ENCODE measurements at regions not wholly inside any gene's neighbourhood (a gene's known extent, or its start where the extent isn't known, plus 50 kb on each side); places are given as distances from the start of the nearest gene placed in this dataset.

- Histone ChIP-seq H3K36me3 (ENCODE audit: control insufficient read depth in 4 of 4, insufficient read depth in 3 of 4, low read depth in 1 of 4, low read length in 3 of 4) (no peaks in the 10 kb centered on the region), H3K4me3 (ENCODE audit: low read depth in 1 of 3, low read length in 3 of 3) (no peak overlapping the region), H3K9me3 (ENCODE audit: control insufficient read depth in 4 of 4, low read length in 3 of 4) (no peaks in the 10 kb centered on the region), H3K4me1 (ENCODE audit: control insufficient read depth in 4 of 4, insufficient read depth in 4 of 4, low read length in 3 of 4) (peaks cover 0 to 9% (median 7%) of the 10 kb centered on the region in 4 donors), H3K27ac (ENCODE audit: low read depth in 1 of 2, low read length in 2 of 2) (peak overlapping the region; percentile 47 to 56), H3K9ac (ENCODE audit: low read depth in 1 of 2, low read length in 2 of 2) (no peak overlapping the region), H3K27me3 (ENCODE audit: control insufficient read depth in 4 of 4, insufficient read depth in 4 of 4, low read length in 3 of 4) (no peaks in the 10 kb centered on the region)
- WGBS = 58% methylated on average over 10 of the region's 10 CpGs
- TF ChIP-seq RXRA (IDR thresholded peaks at IDR 0.05) = no peak
- peak; percentile 12 for TF ChIP-seq SP1 (IDR thresholded peaks at IDR 0.05)
- DNase-seq (ENCODE audit: low spot score) = no peak
Observed at GRCh38 chr17:77881545-77881944, 77.0 kb upstream of the TNRC6C start.

DNA sequence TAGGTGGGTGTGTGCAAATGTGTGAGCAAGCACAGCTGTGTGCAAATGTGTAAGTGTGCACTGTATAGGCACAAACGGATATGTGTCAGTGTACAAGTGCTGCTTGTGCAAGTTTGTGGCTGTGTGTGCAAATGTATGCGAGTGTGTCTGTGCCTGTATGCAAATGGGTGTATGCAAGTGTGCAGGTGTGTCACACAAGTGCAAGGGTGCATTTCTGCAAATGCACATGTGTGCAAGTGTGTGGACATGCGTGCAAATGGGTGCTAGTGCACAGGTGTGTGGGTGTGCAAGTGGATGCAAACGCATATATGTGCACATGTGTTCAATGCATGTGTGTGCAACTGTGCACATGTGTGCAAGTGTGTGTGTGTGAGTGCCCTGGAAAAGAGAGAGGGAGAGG is 76.5 kb upstream of the TNRC6C start:
- no peaks in the 10 kb centered on the region for H3K36me3 ChIP-seq (ENCODE audit: control insufficient read depth in 4 of 4, insufficient read depth in 3 of 4, low read depth in 1 of 4, low read length in 3 of 4)
- no peaks in the 10 kb centered on the region for H3K9me3 ChIP-seq (ENCODE audit: control insufficient read depth in 4 of 4, low read length in 3 of 4)
- H3K9ac ChIP-seq (ENCODE audit: low read depth in 1 of 2, low read length in 2 of 2) = no peak overlapping the region
- TF ChIP-seq TAF1 (conservative IDR thresholded peaks at IDR 0.05) (no peak), FOXA1 (IDR thresholded peaks at IDR 0.05) (no peak), HNF4A (conservative IDR thresholded peaks at IDR 0.05) (no peak), REST (IDR thresholded peaks at IDR 0.05) (no peak), GABPA (IDR thresholded peaks at IDR 0.05 in 1 of 2, conservative IDR thresholded peaks at IDR 0.05 in 1 of 2) (no peak), FOXA2 (IDR thresholded peaks at IDR 0.05) (no peak), SP1 (IDR thresholded peaks at IDR 0.05) (no peak), MAX (IDR thresholded peaks at IDR 0.05) (no peak), JUND (IDR thresholded peaks at IDR 0.05) (no peak), ATF3 (IDR thresholded peaks at IDR 0.05) (no peak), RAD21 (IDR thresholded peaks at IDR 0.05) (no peak), HNF4G (IDR thresholded peaks at IDR 0.05) (no peak), RXRA (IDR thresholded peaks at IDR 0.05) (no peak), NR2F2 (IDR thresholded peaks at IDR 0.05) (no peak), YY1 (IDR thresholded peaks at IDR 0.05) (no peak), EGR1 (IDR thresholded peaks at IDR 0.05; ENCODE audit: low read depth in 2 of 2) (no peak)
- TF ChIP-seq, protein P1, sequence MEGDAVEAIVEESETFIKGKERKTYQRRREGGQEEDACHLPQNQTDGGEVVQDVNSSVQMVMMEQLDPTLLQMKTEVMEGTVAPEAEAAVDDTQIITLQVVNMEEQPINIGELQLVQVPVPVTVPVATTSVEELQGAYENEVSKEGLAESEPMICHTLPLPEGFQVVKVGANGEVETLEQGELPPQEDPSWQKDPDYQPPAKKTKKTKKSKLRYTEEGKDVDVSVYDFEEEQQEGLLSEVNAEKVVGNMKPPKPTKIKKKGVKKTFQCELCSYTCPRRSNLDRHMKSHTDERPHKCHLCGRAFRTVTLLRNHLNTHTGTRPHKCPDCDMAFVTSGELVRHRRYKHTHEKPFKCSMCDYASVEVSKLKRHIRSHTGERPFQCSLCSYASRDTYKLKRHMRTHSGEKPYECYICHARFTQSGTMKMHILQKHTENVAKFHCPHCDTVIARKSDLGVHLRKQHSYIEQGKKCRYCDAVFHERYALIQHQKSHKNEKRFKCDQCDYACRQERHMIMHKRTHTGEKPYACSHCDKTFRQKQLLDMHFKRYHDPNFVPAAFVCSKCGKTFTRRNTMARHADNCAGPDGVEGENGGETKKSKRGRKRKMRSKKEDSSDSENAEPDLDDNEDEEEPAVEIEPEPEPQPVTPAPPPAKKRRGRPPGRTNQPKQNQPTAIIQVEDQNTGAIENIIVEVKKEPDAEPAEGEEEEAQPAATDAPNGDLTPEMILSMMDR (IDR thresholded peaks at IDR 0.05; ENCODE audit: low read depth, low read length, missing input control) = no peak
- TF ChIP-seq, protein P2, sequence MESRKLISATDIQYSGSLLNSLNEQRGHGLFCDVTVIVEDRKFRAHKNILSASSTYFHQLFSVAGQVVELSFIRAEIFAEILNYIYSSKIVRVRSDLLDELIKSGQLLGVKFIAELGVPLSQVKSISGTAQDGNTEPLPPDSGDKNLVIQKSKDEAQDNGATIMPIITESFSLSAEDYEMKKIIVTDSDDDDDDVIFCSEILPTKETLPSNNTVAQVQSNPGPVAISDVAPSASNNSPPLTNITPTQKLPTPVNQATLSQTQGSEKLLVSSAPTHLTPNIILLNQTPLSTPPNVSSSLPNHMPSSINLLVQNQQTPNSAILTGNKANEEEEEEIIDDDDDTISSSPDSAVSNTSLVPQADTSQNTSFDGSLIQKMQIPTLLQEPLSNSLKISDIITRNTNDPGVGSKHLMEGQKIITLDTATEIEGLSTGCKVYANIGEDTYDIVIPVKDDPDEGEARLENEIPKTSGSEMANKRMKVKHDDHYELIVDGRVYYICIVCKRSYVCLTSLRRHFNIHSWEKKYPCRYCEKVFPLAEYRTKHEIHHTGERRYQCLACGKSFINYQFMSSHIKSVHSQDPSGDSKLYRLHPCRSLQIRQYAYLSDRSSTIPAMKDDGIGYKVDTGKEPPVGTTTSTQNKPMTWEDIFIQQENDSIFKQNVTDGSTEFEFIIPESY (IDR thresholded peaks at IDR 0.05) = no peak
- peak overlapping the region; percentile 25 to 56 for H3K27ac ChIP-seq (ENCODE audit: low read depth in 1 of 2, low read length in 2 of 2)
- peaks cover 0 to 9% (median 7%) of the 10 kb centered on the region in 4 donors for H3K4me1 ChIP-seq (ENCODE audit: control insufficient read depth in 4 of 4, insufficient read depth in 4 of 4, low read length in 3 of 4)
- H3K4me3 ChIP-seq (ENCODE audit: low read depth in 1 of 3, low read length in 3 of 3) = no peak overlapping the region
- no peak for DNase-seq (ENCODE audit: low spot score)
- whole genome bisulfite sequencing = 80% methylated on average over 4 of the region's 4 CpGs
- H3K27me3 ChIP-seq (ENCODE audit: control insufficient read depth in 4 of 4, insufficient read depth in 4 of 4, low read length in 3 of 4) = peaks cover 0 to 4% (median 0%) of the 10 kb centered on the region in 4 donors

All from liver (tissue), 8 donors.